ENCODE measurements at regions not wholly inside any gene's neighbourhood (a gene's known extent, or its start where the extent isn't known, plus 50 kb on each side); places are given as distances from the start of the nearest gene placed in this dataset.

DNA sequence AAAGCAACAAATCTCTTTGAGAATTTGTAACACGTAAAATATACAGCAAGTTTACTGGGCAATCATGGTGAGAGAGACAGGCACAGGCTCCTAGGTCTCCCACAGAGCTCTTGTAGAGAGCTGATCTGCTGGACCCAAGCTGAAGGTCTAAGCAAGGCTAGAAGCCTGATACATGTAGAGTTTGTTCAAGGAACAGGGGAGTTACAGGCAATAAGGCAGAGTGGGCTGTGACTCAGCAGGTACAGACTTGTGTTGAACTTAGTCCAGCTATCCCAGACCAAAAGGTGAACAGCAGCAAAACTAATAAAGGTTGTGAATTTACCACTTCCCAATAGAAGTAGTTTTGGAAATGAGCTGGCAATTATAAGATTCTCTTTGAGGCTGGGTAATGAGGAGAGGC, 273.6 kb downstream of the GRIN2B start:
- TF ChIP-seq, protein P1, sequence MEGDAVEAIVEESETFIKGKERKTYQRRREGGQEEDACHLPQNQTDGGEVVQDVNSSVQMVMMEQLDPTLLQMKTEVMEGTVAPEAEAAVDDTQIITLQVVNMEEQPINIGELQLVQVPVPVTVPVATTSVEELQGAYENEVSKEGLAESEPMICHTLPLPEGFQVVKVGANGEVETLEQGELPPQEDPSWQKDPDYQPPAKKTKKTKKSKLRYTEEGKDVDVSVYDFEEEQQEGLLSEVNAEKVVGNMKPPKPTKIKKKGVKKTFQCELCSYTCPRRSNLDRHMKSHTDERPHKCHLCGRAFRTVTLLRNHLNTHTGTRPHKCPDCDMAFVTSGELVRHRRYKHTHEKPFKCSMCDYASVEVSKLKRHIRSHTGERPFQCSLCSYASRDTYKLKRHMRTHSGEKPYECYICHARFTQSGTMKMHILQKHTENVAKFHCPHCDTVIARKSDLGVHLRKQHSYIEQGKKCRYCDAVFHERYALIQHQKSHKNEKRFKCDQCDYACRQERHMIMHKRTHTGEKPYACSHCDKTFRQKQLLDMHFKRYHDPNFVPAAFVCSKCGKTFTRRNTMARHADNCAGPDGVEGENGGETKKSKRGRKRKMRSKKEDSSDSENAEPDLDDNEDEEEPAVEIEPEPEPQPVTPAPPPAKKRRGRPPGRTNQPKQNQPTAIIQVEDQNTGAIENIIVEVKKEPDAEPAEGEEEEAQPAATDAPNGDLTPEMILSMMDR (conservative IDR thresholded peaks at IDR 0.05; ENCODE audit: low read depth, low read length) = no peak
- TF ChIP-seq EZH2 (IDR thresholded peaks at IDR 0.05; ENCODE audit: low read length, unreplicated experiment) = no peak
